Right lung (tissue), 2 donors: ENCODE measurements at regions not wholly inside any gene's neighbourhood (a gene's known extent, or its start where the extent isn't known, plus 50 kb on each side); places are given as distances from the start of the nearest gene placed in this dataset.

Experiments used
- DNase-seq, 2 donors: peaks; one replicate each; pipeline ENCODE4 v3.0.0-alpha.2; 2013

GRCh38 chr3:181764544-181764943, 52.8 kb downstream of the SOX2 start:
- no peak for DNase-seq

DNA sequence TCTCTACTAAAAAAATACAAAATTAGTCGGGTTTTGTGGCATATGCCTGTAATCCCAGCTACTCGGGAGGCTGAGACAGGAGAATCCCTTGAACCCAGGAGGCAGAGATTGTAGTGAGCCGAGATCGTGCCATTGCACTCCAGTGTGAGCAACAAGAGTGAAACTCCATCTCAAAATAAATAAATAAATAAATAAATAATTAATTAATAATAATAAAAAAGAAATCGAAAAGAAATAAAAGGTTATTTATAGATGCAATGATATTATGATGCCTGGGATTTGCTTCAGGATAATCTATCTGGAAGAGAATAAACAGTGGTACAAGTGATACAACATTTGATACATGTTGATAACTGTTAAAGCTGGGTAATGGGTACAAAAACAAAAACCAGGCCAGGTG, 58.6 kb downstream of the SOX2 start:
- DNase-seq, result no peak

- DNase-seq, result no peak
Measured at GRCh38 chr3:181771120-181771519, 59.4 kb downstream of the SOX2 start.

DNA sequence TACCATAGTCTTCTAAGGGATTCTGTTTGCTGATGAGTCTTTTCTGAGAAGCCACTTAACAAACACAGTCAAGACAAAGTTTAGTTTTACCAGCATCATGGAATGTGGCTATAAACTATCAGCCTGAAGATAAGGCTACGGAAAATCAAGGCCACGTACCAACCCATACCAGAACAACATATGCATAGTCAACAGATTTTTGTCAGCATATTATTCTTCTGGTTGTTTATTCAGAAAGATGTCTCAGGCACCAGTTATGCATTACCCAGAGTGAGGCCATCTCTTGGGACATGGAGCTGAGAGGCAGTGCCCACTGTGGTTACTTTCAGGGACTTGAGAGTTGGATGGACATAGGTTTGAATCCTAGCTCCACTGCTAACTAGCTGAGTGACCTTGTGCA, 60.4 kb downstream of the SOX2 start:
- no peak for DNase-seq

- DNase-seq, result no peak
Measured at GRCh38 chr3:181773921-181774320, 62.2 kb downstream of the SOX2 start.

- no peak for DNase-seq
Measured at GRCh38 chr3:181782306-181782954, 70.7 kb downstream of the SOX2 start.

DNA sequence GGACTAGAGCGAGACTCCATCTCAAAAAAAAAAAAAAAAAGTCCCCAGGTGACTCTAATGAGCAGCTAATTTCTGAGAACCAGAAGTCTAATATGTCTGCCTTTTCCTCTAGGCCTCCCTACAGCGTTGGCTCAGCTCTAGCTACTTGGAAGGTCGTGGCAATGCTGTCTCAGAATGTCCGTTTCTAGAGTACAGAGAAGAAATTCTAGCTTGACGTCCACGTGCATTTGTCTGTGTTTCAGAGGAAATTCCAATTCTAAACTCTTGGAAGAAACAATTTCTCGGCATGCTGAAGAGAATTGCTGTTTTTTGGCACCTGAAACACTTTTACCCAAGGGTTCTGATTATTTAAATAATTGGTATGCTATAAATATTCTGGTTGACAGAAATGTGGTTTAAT, 78.8 kb downstream of the SOX2 start:
- no peak for DNase-seq

GRCh38 chr3:181791056-181791955, 79.6 kb downstream of the SOX2 start:
- DNase-seq, result no peak

- DNase-seq, result no peak
Measured at GRCh38 chr3:181793006-181793405, 81.3 kb downstream of the SOX2 start.

GRCh38 chr3:181794011-181794790, 82.5 kb downstream of the SOX2 start:
- DNase-seq, result no peak

DNA sequence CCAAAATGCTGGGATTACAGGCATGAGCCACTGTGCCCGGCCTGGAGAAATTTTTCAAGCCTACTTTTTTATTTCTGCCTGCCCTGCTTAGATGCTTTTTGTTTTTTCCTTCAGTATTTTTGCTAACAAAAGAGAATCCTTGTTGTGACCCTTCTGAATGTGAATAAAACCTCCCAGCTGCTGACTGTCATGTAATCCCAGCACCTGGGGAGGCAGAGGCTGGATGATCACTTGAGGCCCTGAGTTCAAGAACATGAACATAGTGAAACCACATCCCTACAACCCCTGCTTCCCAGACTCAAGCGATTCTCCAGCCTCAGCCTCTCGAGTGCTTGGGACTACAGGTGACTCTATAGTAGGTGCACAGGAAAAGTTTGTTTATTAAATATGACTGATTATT, 84.9 kb downstream of the SOX2 start:
- DNase-seq, result no peak

DNA sequence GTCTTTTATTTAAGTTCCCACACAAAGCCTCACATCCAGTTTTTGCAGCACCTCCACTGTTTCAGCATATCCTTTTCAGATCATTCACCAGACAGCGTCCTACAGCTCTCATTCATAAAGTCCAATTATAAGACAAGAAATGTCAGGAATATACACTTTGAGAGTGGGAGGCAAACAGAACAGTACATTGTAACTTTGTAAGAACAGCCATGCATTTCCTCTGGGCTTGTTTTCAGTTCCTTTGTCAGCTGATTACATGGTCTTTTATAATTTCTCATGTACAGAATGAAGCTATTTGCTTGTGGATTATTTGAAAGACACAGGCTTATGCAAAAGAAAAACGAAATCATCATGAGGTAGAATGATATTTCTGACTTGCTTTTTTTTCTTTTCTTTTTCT, 85.7 kb downstream of the SOX2 start:
- DNase-seq, result no peak

DNA sequence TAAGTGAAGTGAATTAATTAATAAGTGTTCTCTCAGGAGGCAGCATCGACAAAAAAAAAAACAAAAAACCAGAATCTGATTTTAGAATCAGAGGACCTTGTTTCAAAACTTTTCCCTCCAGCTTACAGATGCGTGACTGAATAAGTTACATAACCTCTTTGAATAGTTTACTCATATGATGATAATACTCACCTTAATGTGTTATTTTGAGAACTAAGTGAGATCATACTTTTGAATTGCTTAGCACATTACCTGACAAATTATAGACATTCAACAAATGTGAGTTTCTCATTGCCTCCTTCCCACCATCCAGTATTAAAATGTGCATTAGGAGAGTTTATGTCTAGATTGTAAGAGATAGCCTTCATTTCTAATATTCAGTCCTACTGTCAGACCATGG, 94.0 kb downstream of the SOX2 start:
- DNase-seq, result no peak

DNA sequence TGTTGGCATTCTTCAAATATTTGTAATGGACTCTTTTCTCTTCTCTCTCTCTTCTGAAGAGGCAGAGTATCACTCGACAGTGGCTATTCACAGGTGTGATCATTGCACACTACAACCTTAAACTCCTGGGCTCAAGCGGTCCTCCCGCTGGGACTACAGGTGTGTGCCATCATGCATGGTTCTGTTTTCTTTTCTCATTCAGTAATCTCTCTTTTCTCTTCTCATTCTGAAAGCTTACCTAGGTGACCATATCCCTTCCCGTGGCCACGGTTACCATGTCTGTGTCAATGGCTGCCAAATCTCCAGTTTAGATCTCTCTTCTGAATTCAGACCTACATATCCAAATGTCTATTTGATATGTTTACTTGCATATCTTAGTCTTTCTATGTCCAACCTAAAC, 96.3 kb downstream of the SOX2 start:
- DNase-seq, result no peak

- no peak for DNase-seq
Measured at GRCh38 chr3:181823716-181824115, 112.0 kb downstream of the SOX2 start.

GRCh38 chr3:181824961-181825360, 113.2 kb downstream of the SOX2 start:
- no peak for DNase-seq

- peak; percentile 27 to 29 for DNase-seq
Measured at GRCh38 chr3:181839039-181839915, 127.6 kb downstream of the SOX2 start.

GRCh38 chr3:181839916-181840297, 128.2 kb downstream of the SOX2 start:
- no peak for DNase-seq

DNA sequence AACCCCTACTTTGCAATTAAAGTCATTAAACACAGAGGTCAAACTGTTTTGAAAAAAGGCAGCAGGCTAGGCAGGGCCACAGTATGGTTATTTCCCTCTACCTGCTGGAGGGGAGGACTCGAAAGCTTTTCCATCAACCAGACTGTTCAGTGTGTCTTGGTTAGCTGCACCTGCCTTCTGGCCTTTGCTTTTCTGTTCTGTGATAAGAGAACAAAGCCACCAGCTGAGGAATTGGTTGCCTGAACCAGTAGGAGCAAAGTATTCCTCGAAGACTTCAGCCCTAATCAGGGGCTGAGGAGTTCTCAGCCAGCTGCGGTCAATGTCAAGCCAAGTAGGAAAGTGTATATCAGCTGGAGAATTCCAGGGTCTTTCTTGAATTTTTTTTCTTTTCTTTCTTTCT, 132.5 kb downstream of the SOX2 start:
- no peak for DNase-seq

DNA sequence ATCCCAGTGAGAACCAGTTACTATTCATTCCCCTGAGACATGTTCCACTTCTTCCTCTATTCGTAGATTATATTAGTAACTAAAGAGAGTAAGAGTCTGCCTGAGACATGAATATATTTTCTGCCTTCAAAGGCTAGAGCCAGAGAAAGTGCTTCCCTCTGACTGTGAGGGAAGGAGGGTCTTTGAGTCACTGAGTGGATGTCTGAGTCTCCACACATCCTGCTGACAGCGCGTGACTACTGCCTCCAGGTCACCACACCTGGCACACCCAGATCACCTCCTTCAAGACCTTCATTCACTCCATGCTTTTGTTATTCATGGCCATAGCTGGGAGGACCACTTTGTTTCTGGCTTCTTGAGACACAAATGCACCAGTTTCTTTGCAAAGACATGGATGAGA, 135.6 kb downstream of the SOX2 start:
- no peak for DNase-seq

DNA sequence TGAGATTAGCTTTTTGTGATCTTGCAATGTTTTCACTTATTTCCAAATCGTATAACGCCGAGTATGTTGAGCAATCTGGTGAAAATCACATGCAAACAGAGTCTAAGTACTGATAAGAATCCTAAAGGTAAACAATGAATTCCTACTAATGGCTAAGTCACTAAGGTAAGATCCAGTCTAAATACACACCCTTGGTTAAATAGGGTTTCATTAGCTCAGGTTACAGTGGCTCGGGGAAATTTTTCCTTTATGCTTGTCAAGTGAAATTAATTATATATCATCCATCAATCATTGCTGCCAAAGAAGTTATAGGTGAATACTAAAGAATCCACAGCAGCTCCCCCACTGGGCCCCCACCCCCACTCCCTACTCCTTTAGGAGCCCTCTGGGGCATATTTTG, 139.3 kb downstream of the SOX2 start:
- DNase-seq, result peak; percentile 18 to 27

DNA sequence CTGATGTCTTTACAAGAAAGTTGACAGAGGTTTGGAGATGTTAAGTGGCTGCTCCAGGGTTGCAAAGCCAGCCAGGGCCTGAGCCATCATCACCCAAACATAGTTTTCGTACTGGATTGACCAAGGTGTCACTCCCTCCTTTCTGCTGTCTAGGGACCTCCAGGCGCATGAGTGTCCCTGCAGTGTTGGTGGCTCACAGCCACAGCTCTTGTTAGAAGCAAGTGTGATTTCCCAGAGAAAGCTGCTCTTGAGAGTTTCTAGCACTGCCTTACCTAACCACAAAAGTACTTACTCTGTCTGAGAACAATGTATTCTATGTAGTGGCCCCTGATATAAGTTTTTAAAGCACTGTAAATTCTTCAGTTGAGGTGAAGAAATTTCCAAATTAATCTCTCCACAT, 144.1 kb downstream of the SOX2 start:
- DNase-seq, result peak; percentile 13 to 28
